ENCODE measurements at regions not wholly inside any gene's neighbourhood (a gene's known extent, or its start where the extent isn't known, plus 50 kb on each side); places are given as distances from the start of the nearest gene placed in this dataset.

- TF ChIP-seq CTCF (IDR thresholded peaks at IDR 0.05) = no peak
- ATAC-seq (ENCODE audit: low FRiP score) (no peak), DNase-seq (ENCODE audit: low spot score) (no peak)
Measured at GRCh38 chr16:5349670-5350517, 252.3 kb upstream of the EEF2KMT start.

- TF ChIP-seq CTCF (IDR thresholded peaks at IDR 0.05) = no peak
- DNase-seq (ENCODE audit: low spot score) = no peak
- ATAC-seq (ENCODE audit: low FRiP score) = no peak
Measured at GRCh38 chr16:5349101-5349500, 251.5 kb upstream of the EEF2KMT start.

- no peak for DNase-seq (ENCODE audit: low spot score)
- no peak for TF ChIP-seq CTCF (IDR thresholded peaks at IDR 0.05)
- no peak for ATAC-seq (ENCODE audit: low FRiP score)
Measured at GRCh38 chr16:5347561-5347960, 250.0 kb upstream of the EEF2KMT start.

GRCh38 chr16:5336941-5337340 is 239.3 kb upstream of the EEF2KMT start:
- no peak for TF ChIP-seq CTCF (IDR thresholded peaks at IDR 0.05)
- no peak for ATAC-seq (ENCODE audit: low FRiP score)

GRCh38 chr16:5333991-5334390 is 236.4 kb upstream of the EEF2KMT start:
- DNase-seq (ENCODE audit: low spot score) = no peak
- no peak for ATAC-seq (ENCODE audit: low FRiP score)
- TF ChIP-seq CTCF (IDR thresholded peaks at IDR 0.05) = no peak

More at GRCh38 chr16:5336941-5337340, 239.3 kb upstream of the EEF2KMT start:
- no peak for DNase-seq (ENCODE audit: low spot score)

GRCh38 chr16:5333126-5333525 is 235.5 kb upstream of the EEF2KMT start:
- DNase-seq (ENCODE audit: low spot score) (no peak), ATAC-seq (ENCODE audit: low FRiP score) (no peak)
- no peak for TF ChIP-seq CTCF (IDR thresholded peaks at IDR 0.05)

GRCh38 chr16:5330058-5330457 is 232.5 kb upstream of the EEF2KMT start:
- ATAC-seq (ENCODE audit: low FRiP score) (no peak), DNase-seq (ENCODE audit: low spot score) (no peak)
- no peak for TF ChIP-seq CTCF (IDR thresholded peaks at IDR 0.05)
